SK-N-SH treated with all-trans-retinoic acid at 6 μM for 48 hours (cell line): ENCODE measurements at regions not wholly inside any gene's neighbourhood (a gene's known extent, or its start where the extent isn't known, plus 50 kb on each side); places are given as distances from the start of the nearest gene placed in this dataset.

Source experiments
- ARNTL ChIP-seq: fragments of 450-650 bp; formaldehyde crosslinking; IDR thresholded peaks from 2 replicates; pipeline ENCODE4 v1.5.0; 2020; ENCODE audit warnings: low read depth, mild to moderate bottlenecking, moderate library complexity, borderline replicate concordance
- CSDC2 ChIP-seq: fragments of 250-450 bp; sonication (Bioruptor Pico); IDR thresholded peaks from 2 replicates; pipeline ENCODE4 v1.5.0; 2020; ENCODE audit warnings: mild to moderate bottlenecking, moderate library complexity
- ESRRG ChIP-seq: fragments of 250-450 bp; sonication (Bioruptor Pico); IDR thresholded peaks from 2 replicates; pipeline ENCODE4 v1.6.1; 2021; ENCODE audit warnings: mild to moderate bottlenecking
- GLIS3 ChIP-seq: fragments of 250-450 bp; sonication (Bioruptor Pico); IDR thresholded peaks from 2 replicates; pipeline ENCODE4 v1.5.0; 2020; ENCODE audit warnings: mild to moderate bottlenecking, moderate library complexity
- OSR1 ChIP-seq: fragments of 250-450 bp; sonication (Bioruptor Pico); IDR thresholded peaks from 2 replicates; pipeline ENCODE4 v1.8.0; 2022; ENCODE audit warnings: moderate library complexity, mild to moderate bottlenecking, inconsistent platforms
- RARB ChIP-seq: fragments of 250-450 bp; sonication (Bioruptor Pico); IDR thresholded peaks from 2 replicates; pipeline ENCODE4 v1.8.0; 2021; ENCODE audit warnings: mild to moderate bottlenecking, moderate library complexity
- TCF4 ChIP-seq: fragments of 250-450 bp; sonication (Bioruptor Pico); IDR thresholded peaks from 2 replicates; pipeline ENCODE4 v1.8.0; 2021; ENCODE audit warnings: mild to moderate bottlenecking, moderate library complexity, borderline replicate concordance
- TSHZ2 ChIP-seq: fragments of 250-450 bp; sonication (Bioruptor Pico); IDR thresholded peaks from 2 replicates; pipeline ENCODE4 v1.5.0; 2020; ENCODE audit warnings: mild to moderate bottlenecking, moderate library complexity
- ZC3H10 ChIP-seq: fragments of 250-450 bp; sonication (Bioruptor Pico); IDR thresholded peaks from 2 replicates; pipeline ENCODE4 v1.5.1; 2021; ENCODE audit warnings: mild to moderate bottlenecking, moderate library complexity
- ZFP3 ChIP-seq: fragments of 250-450 bp; sonication (Bioruptor Pico); IDR thresholded peaks from 2 replicates; pipeline ENCODE4 v1.5.0; 2020; ENCODE audit warnings: mild to moderate bottlenecking, moderate library complexity
- ZFP30 ChIP-seq: fragments of 450-650 bp; formaldehyde crosslinking; IDR thresholded peaks from 2 replicates; pipeline ENCODE4 v1.5.0; 2022; ENCODE audit warnings: mild to moderate bottlenecking, moderate library complexity
- TF ChIP-seq, protein P1 (sequence below): fragments of 250-450 bp; sonication (Bioruptor Pico); IDR thresholded peaks from 2 replicates; pipeline ENCODE4 v1.8.0; 2020; ENCODE audit warnings: mild to moderate bottlenecking, moderate library complexity, borderline replicate concordance
- TF ChIP-seq, protein P2 (sequence below): fragments of 250-450 bp; sonication (Bioruptor Pico); IDR thresholded peaks from 2 replicates; pipeline ENCODE4 v1.5.1; 2020; ENCODE audit warnings: low read depth, mild to moderate bottlenecking, moderate library complexity

GRCh38 chr4:134777606-134778005, 576.0 kb upstream of the PABPC4L start:
- TF ChIP-seq ZFP30 (CRISPR knock-in tag) = no peak
- no peak for TF ChIP-seq TSHZ2 (CRISPR knock-in tag)
- TF ChIP-seq TCF4 (CRISPR knock-in tag) = no peak
- TF ChIP-seq RARB (CRISPR knock-in tag) = no peak
- no peak for TF ChIP-seq ARNTL (CRISPR knock-in tag)
- no peak for TF ChIP-seq GLIS3 (CRISPR knock-in tag)
- TF ChIP-seq, protein P1, sequence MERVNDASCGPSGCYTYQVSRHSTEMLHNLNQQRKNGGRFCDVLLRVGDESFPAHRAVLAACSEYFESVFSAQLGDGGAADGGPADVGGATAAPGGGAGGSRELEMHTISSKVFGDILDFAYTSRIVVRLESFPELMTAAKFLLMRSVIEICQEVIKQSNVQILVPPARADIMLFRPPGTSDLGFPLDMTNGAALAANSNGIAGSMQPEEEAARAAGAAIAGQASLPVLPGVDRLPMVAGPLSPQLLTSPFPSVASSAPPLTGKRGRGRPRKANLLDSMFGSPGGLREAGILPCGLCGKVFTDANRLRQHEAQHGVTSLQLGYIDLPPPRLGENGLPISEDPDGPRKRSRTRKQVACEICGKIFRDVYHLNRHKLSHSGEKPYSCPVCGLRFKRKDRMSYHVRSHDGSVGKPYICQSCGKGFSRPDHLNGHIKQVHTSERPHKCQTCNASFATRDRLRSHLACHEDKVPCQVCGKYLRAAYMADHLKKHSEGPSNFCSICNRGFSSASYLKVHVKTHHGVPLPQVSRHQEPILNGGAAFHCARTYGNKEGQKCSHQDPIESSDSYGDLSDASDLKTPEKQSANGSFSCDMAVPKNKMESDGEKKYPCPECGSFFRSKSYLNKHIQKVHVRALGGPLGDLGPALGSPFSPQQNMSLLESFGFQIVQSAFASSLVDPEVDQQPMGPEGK (CRISPR knock-in tag) = no peak
- TF ChIP-seq OSR1 = no peak
- no peak for TF ChIP-seq ZFP3 (CRISPR knock-in tag)
- TF ChIP-seq, protein P2, sequence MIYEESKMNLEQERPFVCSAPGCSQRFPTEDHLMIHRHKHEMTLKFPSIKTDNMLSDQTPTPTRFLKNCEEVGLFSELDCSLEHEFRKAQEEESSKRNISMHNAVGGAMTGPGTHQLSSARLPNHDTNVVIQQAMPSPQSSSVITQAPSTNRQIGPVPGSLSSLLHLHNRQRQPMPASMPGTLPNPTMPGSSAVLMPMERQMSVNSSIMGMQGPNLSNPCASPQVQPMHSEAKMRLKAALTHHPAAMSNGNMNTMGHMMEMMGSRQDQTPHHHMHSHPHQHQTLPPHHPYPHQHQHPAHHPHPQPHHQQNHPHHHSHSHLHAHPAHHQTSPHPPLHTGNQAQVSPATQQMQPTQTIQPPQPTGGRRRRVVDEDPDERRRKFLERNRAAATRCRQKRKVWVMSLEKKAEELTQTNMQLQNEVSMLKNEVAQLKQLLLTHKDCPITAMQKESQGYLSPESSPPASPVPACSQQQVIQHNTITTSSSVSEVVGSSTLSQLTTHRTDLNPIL = no peak
- no peak for TF ChIP-seq ESRRG (CRISPR knock-in tag)
- TF ChIP-seq ZC3H10 (CRISPR knock-in tag) = no peak
- TF ChIP-seq CSDC2 (CRISPR knock-in tag) = no peak
